ENCODE measurements at regions not wholly inside any gene's neighbourhood (a gene's known extent, or its start where the extent isn't known, plus 50 kb on each side); places are given as distances from the start of the nearest gene placed in this dataset.

- no peaks in the 10 kb centered on the region for H3K9me3 ChIP-seq
Observed at GRCh38 chr13:31035185-31035965, 102.9 kb downstream of the TEX26 start.

GRCh38 chr13:31032528-31033113 is 100.2 kb downstream of the TEX26 start:
- no peaks in the 10 kb centered on the region for H3K9me3 ChIP-seq
- no peaks in the 10 kb centered on the region for H3K4me1 ChIP-seq (ENCODE audit: insufficient read depth)
- TF ChIP-seq POLR2A (IDR thresholded peaks at IDR 0.05) (no peak), EP300 (IDR thresholded peaks at IDR 0.05) (no peak), CTCF (IDR thresholded peaks at IDR 0.05) (no peak)
- no peaks in the 10 kb centered on the region for H3K36me3 ChIP-seq
- no peaks in the 10 kb centered on the region for H3K27me3 ChIP-seq
- no peak for DNase-seq
- 87 to 90% (median 89%) methylated on average over 13 of the region's 13 CpGs for WGBS, 3 donors
- H3K27ac ChIP-seq, result no peak overlapping the region
- intact Hi-C loops (cut with DNase I), result loop anchor here in 2 of 4 donors (10.0 kb wide), 2 partner anchors 238 to 1468 kb away; no protein-coding TSS in a partner anchor
- no peak overlapping the region for H3K4me3 ChIP-seq

More at GRCh38 chr13:31035185-31035965, 102.9 kb downstream of the TEX26 start:
- Histone ChIP-seq H3K36me3 (no peaks in the 10 kb centered on the region), H3K27me3 (no peaks in the 10 kb centered on the region), H3K27ac (no peak overlapping the region), H3K4me1 (ENCODE audit: insufficient read depth) (no peaks in the 10 kb centered on the region), H3K4me3 (no peak overlapping the region)
- WGBS, 3 donors, result 12 to 15% (median 13%) methylated on average over 13 of the region's 13 CpGs
- DNase-seq, result peak; percentile 42 to 59 (median 51)
- TF ChIP-seq POLR2A (IDR thresholded peaks at IDR 0.05), result no peak
- no peak for TF ChIP-seq EP300 (IDR thresholded peaks at IDR 0.05)
- no peak for TF ChIP-seq CTCF (IDR thresholded peaks at IDR 0.05)
- intact Hi-C loops (cut with DNase I), result loop anchor here in 2 of 4 donors (10.0 kb wide), 2 partner anchors 241 to 1471 kb away; no protein-coding TSS in a partner anchor

GRCh38 chr13:31031482-31031881 is 99.0 kb downstream of the TEX26 start:
- no peaks in the 10 kb centered on the region for H3K36me3 ChIP-seq
- H3K4me3 ChIP-seq, result no peak overlapping the region
- DNase-seq, result no peak
- TF ChIP-seq CTCF (IDR thresholded peaks at IDR 0.05), result no peak
- TF ChIP-seq EP300 (IDR thresholded peaks at IDR 0.05), result no peak
- no peak for TF ChIP-seq POLR2A (IDR thresholded peaks at IDR 0.05)
- intact Hi-C loops (cut with DNase I), result loop anchor here in 2 of 4 donors (10.0 kb wide), 2 partner anchors 237 to 1467 kb away; no protein-coding TSS in a partner anchor
- H3K27me3 ChIP-seq, result no peaks in the 10 kb centered on the region
- H3K9me3 ChIP-seq, result no peaks in the 10 kb centered on the region
- H3K27ac ChIP-seq, result no peak overlapping the region
- 68 to 82% (median 81%) methylated on average over 6 of the region's 6 CpGs for WGBS, 3 donors
- no peaks in the 10 kb centered on the region for H3K4me1 ChIP-seq (ENCODE audit: insufficient read depth)

GRCh38 chr13:31029102-31029501 is 96.6 kb downstream of the TEX26 start:
- Histone ChIP-seq H3K27ac (no peak overlapping the region), H3K27me3 (no peaks in the 10 kb centered on the region), H3K9me3 (no peaks in the 10 kb centered on the region), H3K4me3 (no peak overlapping the region), H3K4me1 (ENCODE audit: insufficient read depth) (no peaks in the 10 kb centered on the region), H3K36me3 (no peaks in the 10 kb centered on the region)
- intact Hi-C loops (cut with DNase I), result no loop called here
- TF ChIP-seq CTCF (IDR thresholded peaks at IDR 0.05), result no peak
- no peak for TF ChIP-seq POLR2A (IDR thresholded peaks at IDR 0.05)
- TF ChIP-seq EP300 (IDR thresholded peaks at IDR 0.05), result no peak
- WGBS, 3 donors, result 87 to 89% (median 89%) methylated on average over 8 of the region's 8 CpGs
- no peak for DNase-seq

Measured in ovary (tissue), 7 donors.